Lower leg skin (tissue), 4 donors: ENCODE measurements at regions not wholly inside any gene's neighbourhood (a gene's known extent, or its start where the extent isn't known, plus 50 kb on each side); places are given as distances from the start of the nearest gene placed in this dataset.

Experiments
- DNase-seq, 2 donors: peaks; one replicate each; pipeline ENCODE4 v3.0.0-alpha.2; 2019; ENCODE audit warnings: low spot score in 2 of 2
- H3K4me3 ChIP-seq: fragments of 200-600 bp; sonication (generic); 2 replicates; pipeline ENCODE4 v1.5.1; 2017; ENCODE audit warnings: mild to moderate bottlenecking, low read depth; ENCODE audit not compliant: poor library complexity, severe bottlenecking
- CTCF ChIP-seq, 3 donors: fragments of 450-650 bp; IDR thresholded peaks; one replicate each; pipeline ENCODE4 v1.5.1; 2016; ENCODE audit warnings: antibody characterized with exemption in 3 of 3, mild to moderate bottlenecking in 3 of 3, moderate library complexity in 2 of 3
- POLR2A ChIP-seq, 2 donors: fragments of 450-650 bp; IDR thresholded peaks; one replicate each; pipeline ENCODE4 v1.6.1; 2016 to 2017; ENCODE audit warnings: antibody characterized with exemption in 2 of 2, mild to moderate bottlenecking in 1 of 2, moderate library complexity in 1 of 2
- WGBS, 2 donors: methylation state at CpG; one replicate each; pipeline ENCODE4 v1.1.5; 2018; 5-methylcytosine and 5-hydroxymethylcytosine counted together
- intact Hi-C: fragments of 100-400 bp; cut with DNase I; formaldehyde crosslinking; loops from one replicate; pipeline ENCODE4 v1.15.0; 2023; ENCODE audit warnings: low total_unique reads

- DNase-seq: no peak
- intact Hi-C loops: no loop called here
- no peak overlapping the region for H3K4me3 ChIP-seq
- TF ChIP-seq CTCF (IDR thresholded peaks at IDR 0.05) (no peak), POLR2A (IDR thresholded peaks at IDR 0.05) (no peak)
Measured at GRCh38 chrX:45322820-45323219, 122.1 kb upstream of the DIPK2B start.

GRCh38 chrX:45322382-45322781, 121.7 kb upstream of the DIPK2B start:
- no peak overlapping the region for H3K4me3 ChIP-seq
- intact Hi-C loops: no loop called here
- WGBS, 2 donors: 13 to 17% methylated on average over 2 of the region's 2 CpGs
- no peak for TF ChIP-seq CTCF (IDR thresholded peaks at IDR 0.05)
- TF ChIP-seq POLR2A (IDR thresholded peaks at IDR 0.05): no peak
- DNase-seq: peak in 1 of 2 donors; percentile 15

GRCh38 chrX:45320191-45320590, 119.5 kb upstream of the DIPK2B start:
- intact Hi-C loops: no loop called here
- H3K4me3 ChIP-seq: no peak overlapping the region
- WGBS, 2 donors: 66 to 75% methylated on average over 1 of the region's 1 CpG
- no peak for DNase-seq
- no peak for TF ChIP-seq POLR2A (IDR thresholded peaks at IDR 0.05)
- TF ChIP-seq CTCF (IDR thresholded peaks at IDR 0.05): no peak

- intact Hi-C loops: no loop called here
- TF ChIP-seq POLR2A (IDR thresholded peaks at IDR 0.05) (no peak), CTCF (IDR thresholded peaks at IDR 0.05) (no peak)
- 84 to 88% methylated on average over 1 of the region's 1 CpG for WGBS, 2 donors
- DNase-seq: no peak
- no peak overlapping the region for H3K4me3 ChIP-seq
Measured at GRCh38 chrX:45309801-45310200, 109.1 kb upstream of the DIPK2B start.

- WGBS, 2 donors: 70 to 80% methylated on average over 4 of the region's 4 CpGs
- TF ChIP-seq POLR2A (IDR thresholded peaks at IDR 0.05) (no peak), CTCF (IDR thresholded peaks at IDR 0.05) (no peak)
- intact Hi-C loops: no loop called here
- no peak for DNase-seq
- H3K4me3 ChIP-seq: no peak overlapping the region
Measured at GRCh38 chrX:45309096-45309495, 108.4 kb upstream of the DIPK2B start.

GRCh38 chrX:45306794-45307193, 106.1 kb upstream of the DIPK2B start:
- WGBS, 2 donors: 61 to 64% methylated on average over 1 of the region's 1 CpG
- no peak for DNase-seq
- H3K4me3 ChIP-seq: no peak overlapping the region
- intact Hi-C loops: no loop called here
- TF ChIP-seq POLR2A (IDR thresholded peaks at IDR 0.05): no peak
